ENCODE measurements at regions not wholly inside any gene's neighbourhood (a gene's known extent, or its start where the extent isn't known, plus 50 kb on each side); places are given as distances from the start of the nearest gene placed in this dataset.

DNA sequence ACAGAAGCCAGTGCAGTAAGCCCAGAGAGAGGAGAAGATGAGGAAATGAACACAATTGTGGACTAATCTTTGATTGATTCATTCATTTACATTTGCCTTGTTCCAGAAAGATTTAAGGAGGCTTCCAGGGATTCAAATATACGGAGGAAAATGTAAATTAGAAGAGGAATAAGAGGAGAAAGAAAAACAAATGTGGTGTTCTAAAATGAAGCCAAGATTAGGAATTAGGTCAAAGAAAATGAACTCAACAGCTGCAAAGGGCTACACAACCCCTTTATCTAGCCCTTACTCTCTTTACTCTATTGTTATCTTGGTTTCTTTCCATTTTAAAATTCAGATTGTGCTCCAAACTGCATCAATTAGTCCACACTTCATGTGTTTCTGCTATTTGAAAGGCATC, 196.8 kb downstream of the SPATA18 start:
- TF ChIP-seq CTCF (IDR thresholded peaks at IDR 0.05; ENCODE audit: low read depth, low read length), result no peak
- peaks cover 37% of the 10 kb centered on the region for H3K4me1 ChIP-seq
- no peak for DNase-seq
- H3K36me3 ChIP-seq, result no peaks in the 10 kb centered on the region
- no peak overlapping the region for H3K4me3 ChIP-seq (ENCODE audit: low read depth, low read length)
- no peaks in the 10 kb centered on the region for H3K27me3 ChIP-seq
- H3K9me3 ChIP-seq, result no peaks in the 10 kb centered on the region

- no peak for TF ChIP-seq CTCF (IDR thresholded peaks at IDR 0.05; ENCODE audit: low read depth, low read length)
- Histone ChIP-seq H3K27me3 (no peaks in the 10 kb centered on the region), H3K9me3 (no peaks in the 10 kb centered on the region), H3K4me3 (ENCODE audit: low read depth, low read length) (no peak overlapping the region), H3K4me1 (peaks cover 28% of the 10 kb centered on the region), H3K36me3 (no peaks in the 10 kb centered on the region)
- no peak for DNase-seq
These were observed 197.7 kb downstream of the SPATA18 start for GRCh38 chr4:52248820-52249219.

GRCh38 chr4:52249581-52249980, 198.5 kb downstream of the SPATA18 start:
- no peak for TF ChIP-seq CTCF (IDR thresholded peaks at IDR 0.05; ENCODE audit: low read depth, low read length)
- H3K27me3 ChIP-seq, result no peaks in the 10 kb centered on the region
- no peak overlapping the region for H3K4me3 ChIP-seq (ENCODE audit: low read depth, low read length)
- no peaks in the 10 kb centered on the region for H3K9me3 ChIP-seq
- H3K36me3 ChIP-seq, result no peaks in the 10 kb centered on the region
- no peak for DNase-seq
- H3K4me1 ChIP-seq, result peaks cover 23% of the 10 kb centered on the region

GRCh38 chr4:52250154-52250553, 199.1 kb downstream of the SPATA18 start:
- H3K9me3 ChIP-seq, result no peaks in the 10 kb centered on the region
- H3K36me3 ChIP-seq, result no peaks in the 10 kb centered on the region
- peaks cover 18% of the 10 kb centered on the region for H3K4me1 ChIP-seq
- no peak for TF ChIP-seq CTCF (IDR thresholded peaks at IDR 0.05; ENCODE audit: low read depth, low read length)
- DNase-seq, result peak; percentile 73
- H3K4me3 ChIP-seq (ENCODE audit: low read depth, low read length), result no peak overlapping the region
- H3K27me3 ChIP-seq, result no peaks in the 10 kb centered on the region

DNA sequence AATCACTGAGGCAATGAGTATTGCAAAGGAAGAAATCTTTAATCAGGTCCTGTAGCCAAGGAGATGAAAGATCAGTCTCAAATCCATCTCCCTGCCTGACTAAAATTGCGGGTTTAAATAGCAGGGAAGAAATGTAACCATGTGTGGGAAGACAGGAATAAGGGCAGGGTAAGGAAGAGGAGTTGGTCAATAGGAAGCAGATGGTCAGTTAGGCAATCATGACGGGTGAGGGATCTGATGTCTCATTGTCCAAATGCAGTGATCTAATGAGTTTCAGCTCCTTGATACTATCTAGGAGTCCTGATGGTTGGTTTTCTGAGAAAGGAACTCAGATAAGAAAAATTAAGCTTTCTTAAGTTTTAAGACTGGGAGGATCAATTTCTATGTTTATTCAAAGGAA, 200.8 kb downstream of the SPATA18 start:
- Histone ChIP-seq H3K27me3 (no peaks in the 10 kb centered on the region), H3K36me3 (no peaks in the 10 kb centered on the region), H3K4me1 (peaks cover 13% of the 10 kb centered on the region), H3K9me3 (no peaks in the 10 kb centered on the region), H3K4me3 (ENCODE audit: low read depth, low read length) (no peak overlapping the region)
- no peak for DNase-seq
- TF ChIP-seq CTCF (IDR thresholded peaks at IDR 0.05; ENCODE audit: low read depth, low read length), result no peak

GRCh38 chr4:52253025-52253424, 201.9 kb downstream of the SPATA18 start:
- Histone ChIP-seq H3K4me1 (peaks cover 13% of the 10 kb centered on the region), H3K36me3 (no peaks in the 10 kb centered on the region), H3K4me3 (ENCODE audit: low read depth, low read length) (no peak overlapping the region), H3K9me3 (no peaks in the 10 kb centered on the region), H3K27me3 (no peaks in the 10 kb centered on the region)
- DNase-seq, result no peak
- no peak for TF ChIP-seq CTCF (IDR thresholded peaks at IDR 0.05; ENCODE audit: low read depth, low read length)
